HCT116 (cell line): ENCODE measurements at regions not wholly inside any gene's neighbourhood (a gene's known extent, or its start where the extent isn't known, plus 50 kb on each side); places are given as distances from the start of the nearest gene placed in this dataset.

ENCODE experiments used
- ATAC-seq: fragments of 200-7000 bp; cut with Tn5 transposase; 2 replicates; pipeline ENCODE4 v1.9.1; 2020; ENCODE audit warnings: mild to moderate bottlenecking, moderate library complexity
- BruUV-seq: library from RNA; stranded (reverse); fragments of 400-500 nt; replicated peaks from 2 replicates; lab custom pipeline; 2021; lab: Mats Ljungman, UMichigan
- CTCF ChIA-PET: fragments of 300-600 bp; sonication (Branson Sonifier 250); formaldehyde crosslinking; loops from one replicate; lab custom pipeline; 2021; ENCODE audit warnings: antibody characterized with exemption; lab: Charles Lee
- POLR2A ChIA-PET: fragments of 300-600, 350-600 bp; sonication (Branson Sonifier 250); formaldehyde crosslinking; loops from one replicate; lab custom pipeline; 2021; ENCODE audit warnings: antibody characterized with exemption; lab: Charles Lee
- RAD21 ChIA-PET, 2 experiments: fragments of 300-600 bp; sonication (Branson Sonifier 250); formaldehyde crosslinking; loops; one replicate each; lab custom pipeline; 2023; ENCODE audit warnings: low total read pairs in 2 of 2; ENCODE audit not compliant: uncharacterized antibody in 2 of 2, unreplicated experiment in 2 of 2, low non-redundant PET in 1 of 2; lab: Charles Lee
- DNase-seq: peaks from one replicate; pipeline ENCODE4 v3.0.0-alpha.2; 2010; ENCODE audit warnings: low read depth, low spot score
- H2AFZ ChIP-seq: fragments of 200-600 bp; shearing (Covaris generic), sonication (generic); 2 replicates; pipeline ENCODE4 v1.6.1; 2017; ENCODE audit warnings: low read depth, mixed run types, mixed read lengths, antibody characterized with exemption, low read length; ENCODE audit not compliant: poor library complexity, severe bottlenecking
- H3K27ac ChIP-seq: 2 replicates; pipeline ENCODE4 v1.5.1; 2012; ENCODE audit warnings: low read depth, low read length
- H3K27me3 ChIP-seq: fragments of 200-600 bp; sonication (generic); 2 replicates; pipeline ENCODE4 v1.6.1; 2016; ENCODE audit warnings: mixed run types, low read length, mixed read lengths; ENCODE audit not compliant: insufficient read depth
- H3K36me3 ChIP-seq, 2 experiments: fragments of 200-500 bp in 1 of 2; fragments of 200-600 bp in 1 of 2; sonication (Bioruptor generic) in 1 of 2; sonication (generic) in 1 of 2; 2 replicates each; pipeline versions ENCODE4 v1.5.1 to v1.6.1; 2014 to 2016; ENCODE audit warnings: low read length in 2 of 2, inconsistent platforms in 1 of 2, mixed read lengths in 1 of 2, mixed run types in 1 of 2; ENCODE audit not compliant: insufficient read depth in 2 of 2, control insufficient read depth in 1 of 2
- H3K4me1 ChIP-seq, 2 experiments: fragments of 200-600 bp in 1 of 2; sonication (generic) in 1 of 2; 2 replicates each; pipeline versions ENCODE4 v1.5.1 to v1.6.1; 2012 to 2017; ENCODE audit warnings: low read length in 2 of 2, inconsistent platforms in 1 of 2, mild to moderate bottlenecking in 1 of 2, mixed read lengths in 1 of 2, mixed run types in 1 of 2, moderate library complexity in 1 of 2; ENCODE audit not compliant: insufficient read depth in 2 of 2, control insufficient read depth in 1 of 2
- H3K4me2 ChIP-seq: fragments of 200-600 bp; sonication (generic); 2 replicates; pipeline ENCODE4 v1.6.1; 2017; ENCODE audit warnings: mixed run types, low read length, mixed read lengths
- H3K4me3 ChIP-seq, 2 experiments: fragments of 200-600 bp in 1 of 2; sonication (generic) in 1 of 2; replicated peaks in 1 of 2; 2 replicates each; pipeline ENCODE4 v1.5.1; 2011 to 2016; ENCODE audit warnings: low read length in 2 of 2, control low read depth in 1 of 2, low read depth in 1 of 2, mild to moderate bottlenecking in 1 of 2, mixed read lengths in 1 of 2, mixed run types in 1 of 2
- H3K79me2 ChIP-seq: fragments of 200-600 bp; sonication (generic); 2 replicates; pipeline ENCODE4 v1.6.1; 2017; ENCODE audit warnings: mild to moderate bottlenecking, mixed run types, low read length, moderate library complexity, mixed read lengths; ENCODE audit not compliant: insufficient read depth
- H3K9ac ChIP-seq: fragments of 200-600 bp; sonication (generic); 2 replicates; pipeline ENCODE4 v1.6.1; 2016; ENCODE audit warnings: low read length, mixed read lengths
- H3K9me2 ChIP-seq: fragments of 200-600 bp; sonication (generic), shearing (Covaris generic); 2 replicates; pipeline ENCODE4 v1.6.1; 2017; ENCODE audit warnings: mixed run types, mild to moderate bottlenecking, moderate library complexity; ENCODE audit not compliant: insufficient read depth
- H3K9me3 ChIP-seq, 2 experiments: fragments of 200-500 bp in 1 of 2; fragments of 200-600 bp in 1 of 2; sonication (Bioruptor generic) in 1 of 2; sonication (generic) in 1 of 2; 2 replicates each; pipeline ENCODE4 v1.6.1; 2014 to 2017; ENCODE audit warnings: low read length in 2 of 2, mixed read lengths in 2 of 2, inconsistent platforms in 1 of 2, low read depth in 1 of 2, mild to moderate bottlenecking in 1 of 2, mixed run types in 1 of 2, moderate library complexity in 1 of 2; ENCODE audit not compliant: control insufficient read depth in 1 of 2, insufficient read depth in 1 of 2
- H4K20me1 ChIP-seq: fragments of 200-600 bp; sonication (generic), shearing (Covaris generic); 2 replicates; pipeline ENCODE4 v1.6.1; 2017; ENCODE audit warnings: mixed run types, mild to moderate bottlenecking, moderate library complexity; ENCODE audit not compliant: insufficient read depth
- CBX3 ChIP-seq: IDR thresholded peaks from 2 replicates; pipeline ENCODE4 v1.6.1; 2012; ENCODE audit warnings: low read depth
- CTCF ChIP-seq, 3 experiments: fragments of 200-600 bp in 1 of 3; sonication (generic) in 1 of 3; IDR thresholded peaks in 2 of 3; conservative IDR thresholded peaks in 1 of 3; 2 replicates each; pipeline ENCODE4 v1.5.1; 2012 to 2017; ENCODE audit warnings: low read depth in 2 of 3, low read length in 2 of 3, antibody characterized with exemption in 1 of 3, borderline replicate concordance in 1 of 3, control low read depth in 1 of 3, mild to moderate bottlenecking in 1 of 3, mixed read lengths in 1 of 3, mixed run types in 1 of 3, moderate library complexity in 1 of 3; ENCODE audit not compliant: insufficient read depth in 1 of 3
- ELF1 ChIP-seq: IDR thresholded peaks from 2 replicates; pipeline ENCODE4 v1.6.1; 2012; ENCODE audit warnings: low read depth, borderline replicate concordance
- FOSL1 ChIP-seq: IDR thresholded peaks from 2 replicates; pipeline ENCODE4 v1.6.1; 2012; ENCODE audit warnings: low read depth
- JUND ChIP-seq: IDR thresholded peaks from 2 replicates; pipeline ENCODE4 v1.6.1; 2012
- POLR2A ChIP-seq: IDR thresholded peaks from 2 replicates; pipeline ENCODE4 v1.7.0; 2011; ENCODE audit warnings: borderline replicate concordance; ENCODE audit not compliant: insufficient read depth, insufficient read length; ENCODE audit errors: extremely low read depth
- POLR2AphosphoS5 ChIP-seq: IDR thresholded peaks from 2 replicates; pipeline ENCODE4 v1.6.1; 2011; ENCODE audit warnings: mild to moderate bottlenecking, low read depth, low read length, moderate library complexity
- SIN3A ChIP-seq: IDR thresholded peaks from 2 replicates; pipeline ENCODE4 v1.6.1; 2012; ENCODE audit warnings: low read depth
- SRF ChIP-seq: IDR thresholded peaks from 2 replicates; pipeline ENCODE4 v1.6.1; 2012; ENCODE audit warnings: low read depth
- YY1 ChIP-seq: IDR thresholded peaks from 2 replicates; pipeline ENCODE4 v1.6.1; 2011; ENCODE audit warnings: low read length, low read depth, moderate library complexity, mild to moderate bottlenecking; ENCODE audit not compliant: insufficient replicate concordance; ENCODE audit errors: extremely low read depth
- ZFX ChIP-seq: fragments of 450-650 bp; IDR thresholded peaks from 2 replicates; pipeline ENCODE4 v1.6.1; 2017
- intact Hi-C: fragments of 100-400 bp; cut with micrococcal nuclease; formaldehyde crosslinking; loops from 2 replicates; pipeline ENCODE4 v1.10.0; 2022
- TF ChIP-seq, protein P1 (sequence below): IDR thresholded peaks from 2 replicates; pipeline ENCODE4 v1.6.1; 2012
- TF ChIP-seq, protein P2 (sequence below): IDR thresholded peaks from 2 replicates; pipeline ENCODE4 v1.6.1; 2011; ENCODE audit warnings: mild to moderate bottlenecking, low read length, moderate library complexity; ENCODE audit not compliant: insufficient replicate concordance; ENCODE audit errors: extremely low read depth

DNA sequence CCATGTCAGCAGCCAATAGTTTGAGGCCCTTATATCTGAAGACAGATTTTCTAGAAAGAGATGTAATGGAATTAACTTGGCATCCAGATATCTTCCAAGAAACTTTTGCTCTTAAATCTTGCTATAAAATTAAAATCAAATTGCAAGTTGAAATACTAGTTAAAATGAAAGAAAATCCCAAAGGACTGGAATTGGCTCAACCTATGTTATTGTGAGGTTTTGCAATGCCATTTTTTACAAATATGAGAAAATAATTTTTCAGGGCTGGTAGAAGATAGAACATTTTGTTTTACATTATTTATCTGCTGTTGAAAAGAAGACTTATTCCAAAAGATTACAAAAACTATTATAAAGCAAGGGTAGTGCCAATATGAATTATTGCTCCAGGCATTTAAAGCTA, 92.2 kb upstream of the AGTR1 start:
- H3K4me3 ChIP-seq, result no peak overlapping the region
- no peak overlapping the region for H3K27ac ChIP-seq
- H3K4me1 ChIP-seq, result peaks cover 0 to 6% of the 10 kb centered on the region in 2 experiments; a peak in 1 of 4 replicates
- ATAC-seq (no peak), DNase-seq (no peak)
- H3K4me2 ChIP-seq, result no peak overlapping the region
- no peaks in the 10 kb centered on the region for H4K20me1 ChIP-seq
- H3K9me3 ChIP-seq, result no peaks in the 10 kb centered on the region
- CTCF ChIA-PET, result no interaction called here
- H3K9ac ChIP-seq, result no peak overlapping the region
- RAD21 ChIA-PET, result no interaction called here
- POLR2A ChIA-PET, result no interaction called here
- intact Hi-C loops, result no loop called here
- H3K9me2 ChIP-seq, result no peaks in the 10 kb centered on the region
- no TSS peak for BruUV-seq
- TF ChIP-seq, protein P1, sequence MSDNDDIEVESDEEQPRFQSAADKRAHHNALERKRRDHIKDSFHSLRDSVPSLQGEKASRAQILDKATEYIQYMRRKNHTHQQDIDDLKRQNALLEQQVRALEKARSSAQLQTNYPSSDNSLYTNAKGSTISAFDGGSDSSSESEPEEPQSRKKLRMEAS, result no peak
- TF ChIP-seq ZFX (no peak), SIN3A (no peak), CTCF (IDR thresholded peaks at IDR 0.05 in 2 of 3, conservative IDR thresholded peaks at IDR 0.05 in 1 of 3; ENCODE audit: borderline replicate concordance in 1 of 3, insufficient read depth in 1 of 3, low read depth in 2 of 3, low read length in 2 of 3) (no peak), SRF (no peak), POLR2A (no peak), YY1 (no peak)
- H2AFZ ChIP-seq, result no peak overlapping the region
- no peaks in the 10 kb centered on the region for H3K36me3 ChIP-seq
- no peaks in the 10 kb centered on the region for H3K79me2 ChIP-seq
- no peaks in the 10 kb centered on the region for H3K27me3 ChIP-seq

DNA sequence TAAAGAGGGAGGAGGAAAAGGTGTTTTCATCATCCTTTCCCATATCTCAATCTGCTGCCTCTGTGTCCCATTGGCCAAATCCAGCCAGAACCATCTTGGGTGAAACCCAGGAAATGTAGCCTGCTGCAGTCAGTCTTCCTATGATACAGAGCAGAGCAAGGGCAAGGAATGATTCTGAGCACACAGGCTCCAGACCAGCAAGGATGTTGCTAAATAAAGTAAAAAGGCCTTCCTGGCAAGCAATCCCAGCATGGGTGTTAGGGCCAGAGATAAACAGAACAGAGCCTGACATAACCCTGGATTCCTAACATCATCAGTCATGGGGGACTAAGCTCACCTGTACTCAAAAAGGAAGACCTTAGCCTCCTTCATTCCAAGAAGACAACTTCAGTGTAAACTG, 90.7 kb upstream of the AGTR1 start:
- H2AFZ ChIP-seq, result no peak overlapping the region
- no peak overlapping the region for H3K4me3 ChIP-seq
- no peaks in the 10 kb centered on the region for H4K20me1 ChIP-seq
- no peaks in the 10 kb centered on the region for H3K4me1 ChIP-seq
- ChIA-PET POLR2A (no interaction called here), CTCF (no interaction called here), RAD21 (no interaction called here)
- BruUV-seq, result no TSS peak
- ATAC-seq (no peak), DNase-seq (no peak)
- H3K27me3 ChIP-seq, result no peaks in the 10 kb centered on the region
- no peak overlapping the region for H3K4me2 ChIP-seq
- intact Hi-C loops, result no loop called here
- no peaks in the 10 kb centered on the region for H3K36me3 ChIP-seq
- H3K79me2 ChIP-seq, result no peaks in the 10 kb centered on the region
- H3K27ac ChIP-seq, result no peak overlapping the region
- H3K9me2 ChIP-seq, result no peaks in the 10 kb centered on the region
- TF ChIP-seq, protein P2, sequence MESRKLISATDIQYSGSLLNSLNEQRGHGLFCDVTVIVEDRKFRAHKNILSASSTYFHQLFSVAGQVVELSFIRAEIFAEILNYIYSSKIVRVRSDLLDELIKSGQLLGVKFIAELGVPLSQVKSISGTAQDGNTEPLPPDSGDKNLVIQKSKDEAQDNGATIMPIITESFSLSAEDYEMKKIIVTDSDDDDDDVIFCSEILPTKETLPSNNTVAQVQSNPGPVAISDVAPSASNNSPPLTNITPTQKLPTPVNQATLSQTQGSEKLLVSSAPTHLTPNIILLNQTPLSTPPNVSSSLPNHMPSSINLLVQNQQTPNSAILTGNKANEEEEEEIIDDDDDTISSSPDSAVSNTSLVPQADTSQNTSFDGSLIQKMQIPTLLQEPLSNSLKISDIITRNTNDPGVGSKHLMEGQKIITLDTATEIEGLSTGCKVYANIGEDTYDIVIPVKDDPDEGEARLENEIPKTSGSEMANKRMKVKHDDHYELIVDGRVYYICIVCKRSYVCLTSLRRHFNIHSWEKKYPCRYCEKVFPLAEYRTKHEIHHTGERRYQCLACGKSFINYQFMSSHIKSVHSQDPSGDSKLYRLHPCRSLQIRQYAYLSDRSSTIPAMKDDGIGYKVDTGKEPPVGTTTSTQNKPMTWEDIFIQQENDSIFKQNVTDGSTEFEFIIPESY, result no peak
- TF ChIP-seq FOSL1 (no peak), ELF1 (no peak), ZFX (no peak), JUND (no peak), CBX3 (no peak), POLR2AphosphoS5 (no peak)
- no peak overlapping the region for H3K9ac ChIP-seq
- no peaks in the 10 kb centered on the region for H3K9me3 ChIP-seq
